ENCODE measurements at regions not wholly inside any gene's neighbourhood (a gene's known extent, or its start where the extent isn't known, plus 50 kb on each side); places are given as distances from the start of the nearest gene placed in this dataset.

GRCh38 chr13:75023609-75024008 lies 458.4 kb downstream of the TBC1D4 start:
- no peak overlapping the region for H3K4me3 ChIP-seq (ENCODE audit: control insufficient read depth, low read depth, low read length)
- DNase-seq (ENCODE audit: low read depth) = no peak
- no peak for TF ChIP-seq CTCF (conservative IDR thresholded peaks at IDR 0.05; ENCODE audit: control insufficient read depth, insufficient read depth, low read depth, low read length)

DNA sequence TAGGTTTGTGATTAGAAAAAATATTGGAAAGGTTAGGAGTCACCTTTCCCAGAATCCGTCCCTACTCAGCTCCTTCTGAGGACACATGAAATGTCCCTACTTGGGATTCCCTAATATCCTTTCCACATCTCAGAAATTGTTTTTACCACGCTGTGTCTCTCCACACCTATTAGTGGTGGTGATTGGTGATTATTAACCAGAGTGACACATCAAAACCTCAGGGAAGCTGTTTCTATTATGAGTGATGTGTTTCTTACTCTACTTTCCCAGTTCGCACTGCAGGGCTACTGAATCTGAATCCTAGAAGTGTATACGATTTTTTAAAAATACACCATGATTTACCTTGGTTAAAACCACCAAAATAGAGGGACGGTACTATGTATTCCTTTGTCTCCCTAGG lies 460.8 kb downstream of the TBC1D4 start:
- TF ChIP-seq CTCF (conservative IDR thresholded peaks at IDR 0.05; ENCODE audit: control insufficient read depth, insufficient read depth, low read depth, low read length) = no peak
- H3K4me3 ChIP-seq (ENCODE audit: control insufficient read depth, low read depth, low read length) = no peak overlapping the region
- no peak for DNase-seq (ENCODE audit: low read depth)

DNA sequence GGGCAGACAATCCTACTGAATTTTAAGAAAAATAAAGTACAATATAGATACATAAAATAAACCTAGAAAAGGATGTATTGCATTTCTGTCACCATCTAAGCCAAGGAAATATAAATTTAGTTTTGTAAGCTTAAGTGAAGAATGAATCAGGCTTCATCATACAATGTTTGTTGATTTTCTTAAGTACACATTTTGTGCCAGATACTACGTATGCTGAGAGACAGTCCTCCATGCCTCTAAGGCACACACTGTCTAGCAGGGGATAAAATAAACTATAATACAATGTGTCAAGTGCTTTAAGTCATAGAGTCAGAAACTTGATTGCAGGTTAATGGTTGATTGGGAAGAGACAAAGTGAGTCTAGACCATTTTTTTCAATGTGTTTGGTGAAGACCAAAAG lies 465.7 kb downstream of the TBC1D4 start:
- H3K4me3 ChIP-seq (ENCODE audit: control insufficient read depth, low read depth, low read length) = no peak overlapping the region
- no peak for DNase-seq (ENCODE audit: low read depth)
- no peak for TF ChIP-seq CTCF (conservative IDR thresholded peaks at IDR 0.05; ENCODE audit: control insufficient read depth, insufficient read depth, low read depth, low read length)

DNA sequence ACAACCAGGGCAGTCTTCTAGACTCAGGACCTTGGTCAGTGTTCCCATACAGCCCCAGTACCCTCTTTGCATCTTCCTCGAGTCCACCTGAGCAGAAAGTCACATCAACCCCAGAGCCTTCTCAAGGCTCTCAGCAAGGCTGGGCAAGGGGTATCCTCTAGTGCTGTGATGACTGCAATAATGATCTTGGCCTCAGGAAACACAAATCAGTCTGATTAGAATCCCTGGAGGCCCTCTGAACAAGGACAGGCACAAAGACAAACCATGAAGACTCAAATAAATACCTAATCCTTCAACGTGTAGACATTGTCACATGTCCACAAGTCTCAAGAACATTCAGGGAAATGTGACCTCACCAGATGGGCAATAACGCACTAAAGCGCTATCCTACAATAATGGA lies 468.2 kb downstream of the TBC1D4 start:
- no peak for DNase-seq (ENCODE audit: low read depth)
- no peak for TF ChIP-seq CTCF (conservative IDR thresholded peaks at IDR 0.05; ENCODE audit: control insufficient read depth, insufficient read depth, low read depth, low read length)
- no peak overlapping the region for H3K4me3 ChIP-seq (ENCODE audit: control insufficient read depth, low read depth, low read length)

DNA sequence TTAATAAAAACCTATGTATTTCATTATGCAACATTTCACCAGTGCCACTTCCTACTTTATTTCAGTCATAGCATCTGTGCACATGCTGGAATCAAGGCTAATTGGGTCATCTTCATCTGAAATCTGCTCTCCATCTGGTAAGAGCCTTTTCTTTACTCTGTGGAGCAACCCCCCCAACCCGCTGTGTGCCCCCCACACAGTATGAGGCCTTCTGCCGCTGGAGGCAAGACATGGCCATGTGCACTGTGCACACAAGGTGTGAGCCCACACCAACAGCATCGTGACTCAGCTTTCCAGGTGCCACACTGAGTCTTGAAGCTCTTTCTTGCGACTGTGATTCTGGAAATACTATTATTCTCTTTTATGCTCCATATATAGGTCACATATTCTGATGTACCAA lies 471.0 kb downstream of the TBC1D4 start:
- no peak overlapping the region for H3K4me3 ChIP-seq (ENCODE audit: control insufficient read depth, low read depth, low read length)
- no peak for DNase-seq (ENCODE audit: low read depth)
- TF ChIP-seq CTCF (conservative IDR thresholded peaks at IDR 0.05; ENCODE audit: control insufficient read depth, insufficient read depth, low read depth, low read length) = no peak

GRCh38 chr13:75008926-75009325 lies 473.0 kb downstream of the TBC1D4 start:
- no peak overlapping the region for H3K4me3 ChIP-seq (ENCODE audit: control insufficient read depth, low read depth, low read length)
- no peak for DNase-seq (ENCODE audit: low read depth)
- no peak for TF ChIP-seq CTCF (conservative IDR thresholded peaks at IDR 0.05; ENCODE audit: control insufficient read depth, insufficient read depth, low read depth, low read length)

DNA sequence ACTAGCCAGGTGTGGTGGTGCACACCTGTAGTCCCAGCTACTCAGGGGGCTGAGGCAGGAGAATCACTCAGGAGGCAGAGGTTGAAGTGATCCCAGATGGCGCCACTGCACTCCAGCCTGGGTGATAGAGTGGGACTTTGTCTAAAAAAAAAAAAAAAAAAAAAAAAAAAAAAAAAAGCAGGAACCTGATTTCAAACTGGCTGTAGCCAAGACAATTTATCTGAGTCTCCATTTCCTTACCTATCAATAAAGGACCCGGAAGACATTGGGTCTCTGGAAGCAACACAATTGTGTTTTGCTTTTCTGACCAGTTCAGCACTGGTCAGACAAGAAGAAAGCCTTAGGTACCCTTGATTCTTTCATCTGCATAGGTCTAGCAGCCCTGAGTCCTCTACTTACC lies 491.0 kb downstream of the TBC1D4 start:
- no peak for TF ChIP-seq CTCF (conservative IDR thresholded peaks at IDR 0.05; ENCODE audit: control insufficient read depth, insufficient read depth, low read depth, low read length)
- no peak for DNase-seq (ENCODE audit: low read depth)
- no peak overlapping the region for H3K4me3 ChIP-seq (ENCODE audit: control insufficient read depth, low read depth, low read length)
